Stimulated activated CD8-positive, alpha-beta memory T cell treated with anti-CD3 and anti-CD28 coated beads, Interleukin-4, amount 100 ng/mL, for 4 hours (primary cell): ENCODE measurements at regions not wholly inside any gene's neighbourhood (a gene's known extent, or its start where the extent isn't known, plus 50 kb on each side); places are given as distances from the start of the nearest gene placed in this dataset.

ENCODE experiments used
- DNase-seq, 2 donors: peaks; one replicate each; pipeline ENCODE4 v3.0.0-alpha.2; 2020; ENCODE audit warnings: low read depth in 2 of 2, low spot score in 1 of 2

GRCh38 chr2:173664513-173664910, 300.7 kb downstream of the SP3 start:
- no peak for DNase-seq

GRCh38 chr2:173666171-173666888, 298.8 kb downstream of the SP3 start:
- no peak for DNase-seq

GRCh38 chr2:173667014-173667413, 298.2 kb downstream of the SP3 start:
- no peak for DNase-seq

- no peak for DNase-seq
Measured at GRCh38 chr2:173667415-173667814, 297.8 kb downstream of the SP3 start.

- DNase-seq = no peak
Measured at GRCh38 chr2:173669271-173669853, 295.8 kb downstream of the SP3 start.

- DNase-seq = no peak
Measured at GRCh38 chr2:173669888-173670287, 295.3 kb downstream of the SP3 start.

- DNase-seq = no peak
Measured at GRCh38 chr2:173672573-173673340, 292.4 kb downstream of the SP3 start.

GRCh38 chr2:173673640-173674039, 291.5 kb downstream of the SP3 start:
- DNase-seq = no peak

GRCh38 chr2:173676647-173677046, 288.5 kb downstream of the SP3 start:
- DNase-seq = no peak

- no peak for DNase-seq
Measured at GRCh38 chr2:173678186-173678585, 287.0 kb downstream of the SP3 start.

- DNase-seq = no peak
Measured at GRCh38 chr2:173680574-173680973, 284.6 kb downstream of the SP3 start.

GRCh38 chr2:173681881-173682650, 283.1 kb downstream of the SP3 start:
- no peak for DNase-seq

- no peak for DNase-seq
Measured at GRCh38 chr2:173684896-173685459, 280.2 kb downstream of the SP3 start.

- no peak for DNase-seq
Measured at GRCh38 chr2:173690349-173690748, 274.8 kb downstream of the SP3 start.

- DNase-seq = no peak
Measured at GRCh38 chr2:173692068-173692467, 273.1 kb downstream of the SP3 start.

- DNase-seq = no peak
Measured at GRCh38 chr2:173693044-173693589, 272.1 kb downstream of the SP3 start.

GRCh38 chr2:173696274-173696673, 268.9 kb downstream of the SP3 start:
- DNase-seq = no peak

- DNase-seq = no peak
Measured at GRCh38 chr2:173697929-173698328, 267.2 kb downstream of the SP3 start.

GRCh38 chr2:173705656-173706055, 259.5 kb downstream of the SP3 start:
- no peak for DNase-seq

- no peak for DNase-seq
Measured at GRCh38 chr2:173706936-173707335, 258.2 kb downstream of the SP3 start.

- DNase-seq = no peak
Measured at GRCh38 chr2:173708806-173709205, 256.4 kb downstream of the SP3 start.
